GM13977 (cell line): ENCODE measurements at regions not wholly inside any gene's neighbourhood (a gene's known extent, or its start where the extent isn't known, plus 50 kb on each side); places are given as distances from the start of the nearest gene placed in this dataset.
"Not testable (repeated sequence)": the region's sequence is repeated elsewhere in the genome, so short reads cannot be mapped to it uniquely, and the experiment has no call there.

Source experiments
- DNase-seq: peaks from one replicate; pipeline ENCODE4 v3.0.0; 2012; ENCODE audit warnings: low spot score
- CTCF ChIP-seq: IDR thresholded peaks from 2 replicates; pipeline ENCODE4 v1.5.1; 2012; ENCODE audit warnings: mild to moderate bottlenecking, control low read depth; ENCODE audit not compliant: insufficient read depth; ENCODE audit errors: extremely low read depth, missing control alignments
- in situ Hi-C: fragments of 300-500 bp; cut with MboI; formaldehyde crosslinking; loops from one replicate; pipeline ENCODE4 v1.12.0; 2022; ENCODE audit warnings: low sequenced_read_pairs, low pct_unique_long_range_greater_than_20kb, mixed read lengths, inconsistent platforms; ENCODE audit not compliant: unreplicated experiment

GRCh38 chr1:182303778-182304177, 87.8 kb downstream of the GLUL start:
- TF ChIP-seq CTCF = no peak
- in situ Hi-C loops = no loop called here
- DNase-seq = no peak

GRCh38 chr1:182301467-182302198, 90.0 kb downstream of the GLUL start:
- no peak for DNase-seq
- TF ChIP-seq CTCF = peak; percentile 18
- in situ Hi-C loops = no loop called here

GRCh38 chr1:182301026-182301436, 90.6 kb downstream of the GLUL start:
- DNase-seq = no peak
- in situ Hi-C loops = no loop called here
- TF ChIP-seq CTCF = no peak

GRCh38 chr1:182299728-182300616, 91.6 kb downstream of the GLUL start:
- in situ Hi-C loops = no loop called here
- no peak for DNase-seq
- TF ChIP-seq CTCF = no peak

GRCh38 chr1:182299054-182299727, 92.4 kb downstream of the GLUL start:
- in situ Hi-C loops = not testable (repeated sequence)

GRCh38 chr1:182297335-182297734, 94.3 kb downstream of the GLUL start:
- in situ Hi-C loops = no loop called here
- no peak for DNase-seq
- TF ChIP-seq CTCF = no peak

More at GRCh38 chr1:182299054-182299727, 92.4 kb downstream of the GLUL start:
- DNase-seq = not testable (repeated sequence)
